ENCODE measurements at regions not wholly inside any gene's neighbourhood (a gene's known extent, or its start where the extent isn't known, plus 50 kb on each side); places are given as distances from the start of the nearest gene placed in this dataset.

DNA sequence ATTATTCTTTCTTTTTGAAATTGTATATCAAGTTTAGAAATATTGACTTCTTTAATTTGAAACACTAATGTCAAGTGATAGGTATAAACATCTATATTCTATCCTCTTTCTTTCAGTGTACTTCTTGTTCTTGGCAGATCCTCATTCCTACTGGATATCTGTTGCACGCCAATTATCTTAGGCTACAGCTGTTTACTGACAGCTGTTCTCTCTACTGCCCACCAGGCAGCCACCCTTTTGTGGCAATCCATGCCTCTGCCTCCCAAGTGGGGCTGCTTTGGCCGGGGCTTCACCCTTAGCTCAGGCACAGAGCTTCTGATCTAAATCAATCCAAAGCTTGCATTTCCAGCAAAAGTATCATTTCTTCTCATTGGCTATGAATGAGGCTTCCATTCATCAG is 50.6 kb upstream of the ITSN2 start:
- TF ChIP-seq POLR2AphosphoS5 (IDR thresholded peaks at IDR 0.05; ENCODE audit: borderline replicate concordance, low read depth, low read length) (no peak), FOXP2 (optimal IDR thresholded peaks at IDR 0.05; ENCODE audit: control extremely low read depth, extremely low read length, insufficient read depth) (no peak), EZH2 (IDR thresholded peaks at IDR 0.05) (no peak)
- DNase-seq (ENCODE audit: low read depth, low spot score), result no peak
- no peak overlapping the region for H3K9ac ChIP-seq (ENCODE audit: insufficient read length)
- no peak overlapping the region for H3K27ac ChIP-seq
- no peaks in the 10 kb centered on the region for H3K9me3 ChIP-seq (ENCODE audit: low read depth, low read length)
- H3K4me3 ChIP-seq, result no peak overlapping the region
- H3K36me3 ChIP-seq (ENCODE audit: insufficient read depth, low read length), result no peaks in the 10 kb centered on the region

- no peaks in the 10 kb centered on the region for H3K36me3 ChIP-seq (ENCODE audit: insufficient read depth, low read length)
- no peak overlapping the region for H3K9ac ChIP-seq (ENCODE audit: insufficient read length)
- peak; percentile 65 for DNase-seq (ENCODE audit: low read depth, low spot score)
- no peaks in the 10 kb centered on the region for H3K9me3 ChIP-seq (ENCODE audit: low read depth, low read length)
- H3K4me3 ChIP-seq, result no peak overlapping the region
- no peak overlapping the region for H3K27ac ChIP-seq
- TF ChIP-seq POLR2AphosphoS5 (IDR thresholded peaks at IDR 0.05; ENCODE audit: borderline replicate concordance, low read depth, low read length), result no peak
Observed at GRCh38 chr2:24409700-24410556, 49.6 kb upstream of the ITSN2 start.
